ENCODE measurements at regions not wholly inside any gene's neighbourhood (a gene's known extent, or its start where the extent isn't known, plus 50 kb on each side); places are given as distances from the start of the nearest gene placed in this dataset.

DNA sequence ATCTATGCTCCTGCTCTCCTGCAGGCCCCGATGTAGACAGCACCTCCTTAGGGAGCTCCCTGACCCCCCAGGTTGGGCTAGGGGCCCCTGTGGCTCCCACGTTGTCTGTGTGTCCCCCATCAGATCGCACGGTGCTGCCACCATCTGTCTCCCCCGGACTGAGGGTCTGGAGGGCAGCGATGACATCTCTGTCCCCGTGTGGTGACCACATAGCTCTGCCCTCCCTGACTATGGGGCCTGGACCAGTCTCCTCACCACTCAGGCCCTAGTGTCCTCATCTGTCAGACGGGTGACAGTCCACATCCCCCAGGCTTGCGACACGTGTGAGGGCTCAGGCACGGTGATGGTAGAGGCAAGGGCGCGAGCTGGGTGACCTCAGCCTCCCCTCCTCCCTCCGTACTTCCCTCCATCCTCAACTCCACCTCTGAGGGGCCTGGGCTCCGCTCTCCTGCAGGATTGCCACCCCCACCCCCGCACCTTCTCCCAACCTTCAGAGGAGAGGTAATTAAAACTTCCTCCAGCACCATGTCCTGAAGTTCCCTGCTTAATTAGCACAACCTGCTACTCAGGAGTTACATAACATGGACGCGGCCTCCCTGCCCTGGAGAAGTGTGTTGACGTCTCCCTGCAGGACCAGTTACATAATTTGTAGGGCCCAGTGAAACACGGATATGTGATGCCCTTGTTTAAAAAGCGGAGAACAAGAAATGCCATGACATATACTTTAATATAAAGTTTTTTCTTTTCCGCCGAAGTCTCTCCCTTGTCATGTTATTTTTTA, 288.2 kb downstream of the PTPRU start:
- no peaks in the 10 kb centered on the region for H3K79me2 ChIP-seq (ENCODE audit: insufficient read depth, low read length)
- no peaks in the 10 kb centered on the region for H4K20me1 ChIP-seq (ENCODE audit: insufficient read depth, low read length)
- no peak overlapping the region for H3K4me2 ChIP-seq (ENCODE audit: low read depth, low read length)
- H3K9ac ChIP-seq (ENCODE audit: insufficient read depth, low read depth, low read length), result no peak overlapping the region
- DNase-seq (ENCODE audit: low spot score), result no peak
- no peak for ATAC-seq
- H3K27me3 ChIP-seq (ENCODE audit: control insufficient read depth in 1 of 2, insufficient read depth in 2 of 2, low read length in 2 of 2), result peaks cover 2 to 25% of the 10 kb centered on the region in 2 experiments; a peak in 3 of 5 replicates
- in situ Hi-C loops (cut with HindIII; ENCODE audit: extremely low pct_ligation_motif_present, low pct_unique_long_range_greater_than_20kb), result no loop called here
- intact Hi-C loops (cut with micrococcal nuclease; ENCODE audit: unreplicated experiment), result no loop called here
- WGBS (ENCODE audit: low lambda C conversion rate), result 41% methylated on average over 11 of the region's 23 CpGs
- H3K4me3 ChIP-seq (replicated peaks in 1 of 3; ENCODE audit: insufficient read depth in 1 of 3, low read depth in 2 of 3, low read length in 3 of 3), result no peak overlapping the region
- H2AFZ ChIP-seq (ENCODE audit: low read length), result no peak overlapping the region
- POLR2A ChIA-PET, result no interaction called here
- no peak overlapping the region for H3K27ac ChIP-seq (ENCODE audit: extremely low read length, insufficient read depth, low read length)
- no peak for FAIRE-seq
- no peaks in the 10 kb centered on the region for H3K36me3 ChIP-seq (replicated peaks in 1 of 2; ENCODE audit: control insufficient read depth in 1 of 2, insufficient read depth in 2 of 2, low read length in 2 of 2)
- H3K9me3 ChIP-seq (ENCODE audit: low read length), result no peaks in the 10 kb centered on the region
- BruUV-seq (replicated peaks), result no TSS peak
- TF ChIP-seq TMF1 (CRISPR knock-in tag; IDR thresholded peaks at IDR 0.05; ENCODE audit: low read depth), result no peak
- no peak for TF ChIP-seq MAFF (IDR thresholded peaks at IDR 0.05; ENCODE audit: low read depth, low read length)
- TF ChIP-seq NFATC3 (CRISPR knock-in tag; IDR thresholded peaks at IDR 0.05), result no peak
- no peak for TF ChIP-seq ZMYM3 (CRISPR knock-in tag; IDR thresholded peaks at IDR 0.05)
- CTCF ChIA-PET (ENCODE audit: low intra/inter-chr PET ratio, low total read pairs), result no interaction called here
- no peaks in the 10 kb centered on the region for H3K4me1 ChIP-seq (ENCODE audit: insufficient read depth, low read length)

DNA sequence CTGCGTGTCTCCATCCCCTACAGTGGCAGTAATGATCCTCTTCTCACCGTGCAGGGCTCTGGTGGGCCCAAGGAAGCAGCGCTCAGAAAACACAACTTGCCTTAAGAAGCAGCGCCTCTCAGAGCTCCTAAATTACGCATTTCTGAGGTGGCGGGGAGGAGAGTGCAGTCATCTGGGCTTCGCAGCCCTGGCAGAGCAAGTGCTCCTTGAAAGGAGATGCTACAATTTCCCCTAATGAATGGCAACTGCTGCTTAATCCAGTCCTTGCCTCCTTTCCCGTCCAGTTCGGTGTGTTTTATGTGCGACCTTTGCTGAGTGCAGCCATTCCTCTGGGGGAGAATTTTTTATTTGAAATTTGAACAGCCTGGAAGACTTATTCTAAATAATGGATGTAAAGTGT, 287.3 kb downstream of the PTPRU start:
- Histone ChIP-seq H3K4me1 (ENCODE audit: insufficient read depth, low read length) (no peaks in the 10 kb centered on the region), H3K79me2 (ENCODE audit: insufficient read depth, low read length) (no peaks in the 10 kb centered on the region), H3K27me3 (ENCODE audit: control insufficient read depth in 1 of 2, insufficient read depth in 2 of 2, low read length in 2 of 2) (peaks cover 2 to 25% of the 10 kb centered on the region in 2 experiments; a peak in 3 of 5 replicates), H3K9ac (ENCODE audit: insufficient read depth, low read depth, low read length) (no peak overlapping the region), H3K27ac (ENCODE audit: extremely low read length, insufficient read depth, low read length) (no peak overlapping the region), H3K4me3 (replicated peaks in 1 of 3; ENCODE audit: insufficient read depth in 1 of 3, low read depth in 2 of 3, low read length in 3 of 3) (no peak overlapping the region), H3K9me3 (ENCODE audit: low read length) (no peaks in the 10 kb centered on the region), H2AFZ (ENCODE audit: low read length) (no peak overlapping the region), H4K20me1 (ENCODE audit: insufficient read depth, low read length) (no peaks in the 10 kb centered on the region), H3K4me2 (ENCODE audit: low read depth, low read length) (no peak overlapping the region), H3K36me3 (replicated peaks in 1 of 2; ENCODE audit: control insufficient read depth in 1 of 2, insufficient read depth in 2 of 2, low read length in 2 of 2) (no peaks in the 10 kb centered on the region)
- 62% methylated on average over 8 of the region's 10 CpGs for WGBS (ENCODE audit: low lambda C conversion rate)
- BruUV-seq (replicated peaks), result no TSS peak
- DNase-seq (ENCODE audit: low spot score) (no peak), ATAC-seq (no peak), FAIRE-seq (no peak)
- in situ Hi-C loops (cut with HindIII; ENCODE audit: extremely low pct_ligation_motif_present, low pct_unique_long_range_greater_than_20kb) (no loop called here), intact Hi-C loops (cut with micrococcal nuclease; ENCODE audit: unreplicated experiment) (no loop called here)
- no peak for TF ChIP-seq TOE1 (CRISPR knock-in tag; IDR thresholded peaks at IDR 0.05)
- no peak for TF ChIP-seq ESRRA (CRISPR knock-in tag; IDR thresholded peaks at IDR 0.05; ENCODE audit: low read depth)
- no peak for TF ChIP-seq ZNF30 (CRISPR knock-in tag; IDR thresholded peaks at IDR 0.05)
- ChIA-PET POLR2A (no interaction called here), CTCF (ENCODE audit: low intra/inter-chr PET ratio, low total read pairs) (no interaction called here)
